Pons (tissue), 1 donor: ENCODE measurements at regions not wholly inside any gene's neighbourhood (a gene's known extent, or its start where the extent isn't known, plus 50 kb on each side); places are given as distances from the start of the nearest gene placed in this dataset.
"Not testable (repeated sequence)": the region's sequence is repeated elsewhere in the genome, so short reads cannot be mapped to it uniquely, and the experiment has no call there.

ENCODE experiments used
- DNase-seq: peaks from one replicate; pipeline ENCODE4 v3.0.0-alpha.2; 2016; ENCODE audit warnings: low spot score

DNA sequence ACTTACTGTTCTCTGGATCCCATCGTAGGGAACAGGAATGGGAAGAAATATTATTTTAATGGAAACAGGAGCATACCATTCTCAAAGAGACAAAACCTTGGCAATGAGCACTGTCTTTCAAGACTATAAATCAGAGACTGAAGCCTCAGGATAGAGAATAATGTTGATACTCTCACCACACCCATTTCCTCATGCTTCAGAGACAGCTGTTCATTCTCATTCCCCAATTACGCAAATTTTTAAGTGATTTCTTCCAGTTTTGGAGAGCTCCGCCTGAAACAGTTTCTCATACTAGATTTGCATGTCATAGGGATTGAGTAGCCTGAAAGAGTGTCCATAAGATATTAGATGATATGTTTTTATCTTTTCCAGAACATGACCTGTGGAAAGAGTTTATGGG lies 290.5 kb upstream of the RASA1 start:
- no peak for DNase-seq

DNA sequence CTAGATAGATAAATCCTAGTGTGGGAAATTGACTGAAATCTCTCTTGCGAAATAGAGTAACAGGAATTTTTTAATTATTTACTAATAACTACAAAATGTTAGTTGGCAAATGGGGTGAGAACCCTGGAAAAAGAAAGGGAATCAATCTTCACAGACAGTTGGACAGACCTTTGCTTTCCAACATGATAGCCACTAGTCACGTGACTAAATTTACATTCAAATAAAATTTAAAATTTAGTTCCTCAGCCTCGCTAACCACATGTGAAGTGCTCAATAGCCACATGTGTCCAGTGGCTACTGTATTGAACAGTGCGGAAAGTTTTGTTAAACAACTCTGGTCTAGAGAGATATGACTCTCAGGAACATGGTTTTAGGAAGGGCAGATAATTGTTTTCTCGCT lies 289.9 kb upstream of the RASA1 start:
- DNase-seq: no peak

DNA sequence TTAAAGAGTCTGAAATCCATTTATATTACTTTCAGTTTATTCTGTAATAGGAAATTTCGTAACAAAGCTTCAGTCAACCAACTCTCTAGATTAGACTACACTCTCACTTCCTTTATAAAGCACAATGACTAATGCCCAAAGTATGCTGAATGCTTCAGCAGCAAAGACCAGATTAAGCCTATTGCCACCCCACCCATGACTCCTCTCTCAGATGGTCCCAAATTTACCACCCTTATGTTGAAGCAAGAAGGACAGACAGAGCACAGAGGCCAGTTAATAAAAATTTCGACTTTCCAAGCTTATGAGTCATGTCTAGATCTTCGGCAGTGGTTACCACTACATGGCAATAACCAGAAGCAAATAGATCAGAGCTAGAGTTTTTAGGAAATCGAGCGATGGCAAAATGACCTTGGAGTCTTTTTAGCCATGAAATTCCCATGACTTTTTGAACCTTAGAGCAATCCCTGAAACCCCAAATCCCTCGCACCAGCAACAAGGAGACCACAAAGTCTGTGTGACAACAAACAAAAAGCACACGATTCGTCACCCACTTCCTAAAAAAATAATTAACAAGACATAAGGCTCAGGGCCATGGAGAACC lies 287.8 kb upstream of the RASA1 start:
- peak; percentile 56 for DNase-seq

DNA sequence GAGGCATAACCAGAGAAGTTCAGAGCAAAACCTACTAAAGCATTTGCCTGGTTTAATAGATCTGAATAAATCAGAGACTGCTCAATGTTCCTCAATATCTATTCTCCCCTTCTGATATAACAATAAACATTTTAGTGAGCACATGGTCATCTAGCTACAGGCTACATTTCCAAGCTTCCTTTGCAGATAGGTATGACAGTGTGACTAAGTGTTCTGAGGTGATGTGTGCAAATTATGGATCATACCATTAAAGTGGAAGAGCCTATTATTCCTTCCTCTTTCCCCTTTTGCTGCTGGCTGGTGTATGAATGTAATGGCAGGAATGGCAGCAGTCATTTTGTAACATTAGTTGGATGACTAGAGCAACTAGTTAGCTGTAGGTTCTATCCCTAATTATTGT lies 285.8 kb upstream of the RASA1 start:
- DNase-seq: no peak

DNA sequence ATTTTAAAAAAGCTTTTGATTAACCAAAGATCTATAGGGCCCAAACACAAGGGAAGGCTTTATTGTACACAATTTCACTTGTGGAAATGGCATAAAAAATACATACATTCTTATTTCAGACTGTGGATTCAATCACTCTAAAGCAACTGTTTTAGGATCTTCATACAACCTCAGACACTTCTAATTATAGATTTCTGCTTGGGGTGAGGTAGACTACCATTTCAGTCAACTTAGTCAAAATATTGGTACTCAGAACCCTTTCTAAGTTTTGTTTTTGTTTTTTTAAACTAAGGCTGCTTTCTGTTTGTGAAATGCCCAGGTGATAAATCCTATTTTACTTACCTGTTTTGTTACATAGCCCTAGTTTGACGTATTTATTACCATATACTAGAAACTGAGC lies 284.5 kb upstream of the RASA1 start:
- DNase-seq: no peak

DNA sequence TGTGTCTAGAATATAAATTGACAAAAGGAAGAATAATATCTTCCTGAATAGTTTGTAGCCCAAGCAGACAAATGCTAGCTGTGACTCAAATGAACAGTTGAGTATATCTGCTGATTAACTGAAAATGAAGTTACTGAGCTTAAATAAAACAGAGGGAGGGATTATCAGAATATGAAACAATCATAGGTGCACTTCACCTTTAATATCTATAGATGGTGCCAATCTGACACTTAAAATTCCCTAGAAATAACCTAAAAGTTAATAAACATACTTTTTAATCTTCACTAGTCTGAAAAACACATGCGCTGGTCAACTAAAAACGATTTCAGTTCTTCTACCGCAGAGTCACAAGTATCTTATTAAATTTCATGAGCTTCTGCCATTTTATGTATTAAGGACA lies 280.8 kb upstream of the RASA1 start:
- DNase-seq: no peak

DNA sequence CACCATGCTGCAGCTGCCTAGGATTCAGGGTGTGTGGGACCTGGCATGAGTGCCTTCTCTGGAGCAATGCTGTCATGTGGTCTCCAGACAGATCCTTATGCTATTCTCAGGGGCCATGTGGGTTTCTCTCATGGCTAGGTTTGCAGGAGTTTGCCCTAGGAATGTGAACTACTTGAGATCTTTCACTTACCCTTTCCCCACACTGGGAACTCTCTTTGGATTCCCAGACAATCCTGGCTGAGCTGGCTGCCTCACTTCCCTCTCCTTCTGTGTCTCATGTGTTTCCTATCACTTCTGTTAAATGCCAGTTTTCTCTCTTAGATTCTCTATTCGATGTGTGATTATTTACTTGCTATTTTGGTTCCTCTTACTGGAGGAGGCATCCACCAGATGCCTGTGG lies 270.2 kb upstream of the RASA1 start:
- DNase-seq: no peak

DNA sequence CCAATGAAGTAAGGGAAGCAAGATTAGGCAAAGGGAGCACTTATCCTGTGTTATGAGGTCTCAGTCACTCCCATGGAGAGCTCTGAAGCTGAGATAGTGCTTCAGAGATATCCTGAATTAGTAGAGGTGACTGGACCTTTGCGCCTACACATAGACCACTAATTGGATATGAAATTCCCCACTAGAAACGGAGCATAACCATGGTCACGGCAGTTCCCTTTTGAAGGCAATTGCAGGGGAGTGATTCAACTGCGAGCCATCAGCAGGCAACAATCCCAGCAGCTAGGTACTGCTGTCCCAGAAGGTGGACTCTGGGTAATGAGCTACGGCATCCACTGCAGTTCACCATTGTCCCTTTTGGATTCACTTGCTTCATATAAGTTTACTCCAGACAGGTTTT lies 267.7 kb upstream of the RASA1 start:
- no peak for DNase-seq

DNA sequence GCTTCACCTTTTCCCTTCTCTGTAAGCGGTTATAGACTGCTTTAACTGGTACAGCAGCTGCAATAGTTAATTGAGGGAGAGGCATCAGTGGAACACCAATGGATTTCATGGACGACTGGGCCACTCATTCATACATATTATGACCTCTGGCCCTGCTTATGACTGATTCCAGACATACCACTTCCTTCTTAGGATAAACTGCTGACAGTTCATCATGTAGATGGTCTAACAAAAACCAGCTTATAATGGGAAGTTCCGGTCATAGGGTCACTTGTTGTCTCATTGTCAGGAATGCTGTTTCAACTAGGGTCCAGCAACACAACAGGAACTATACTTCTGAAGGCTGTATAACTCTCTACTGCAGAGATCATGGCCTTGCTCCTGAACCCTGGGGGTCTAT lies 265.2 kb upstream of the RASA1 start:
- DNase-seq: no peak

DNA sequence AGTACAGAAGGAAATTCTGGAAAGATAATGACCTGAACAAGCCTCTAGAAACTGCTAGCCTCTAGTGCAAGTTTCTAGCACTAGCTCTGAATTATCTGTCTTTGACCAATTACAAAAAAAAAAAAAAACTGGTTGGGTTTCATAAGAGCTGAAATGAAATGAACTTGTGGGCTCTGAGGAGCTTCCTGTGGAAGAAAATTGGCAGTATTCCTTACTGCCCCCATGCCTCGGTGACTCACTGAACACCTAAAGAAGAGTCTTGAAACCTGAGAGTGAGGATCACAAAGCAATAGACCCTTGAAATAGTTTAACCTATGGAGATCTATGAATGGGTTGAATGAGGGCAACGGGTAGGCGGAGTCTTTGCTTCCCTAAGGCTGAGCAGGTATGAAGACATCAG lies 263.6 kb upstream of the RASA1 start:
- no peak for DNase-seq

DNA sequence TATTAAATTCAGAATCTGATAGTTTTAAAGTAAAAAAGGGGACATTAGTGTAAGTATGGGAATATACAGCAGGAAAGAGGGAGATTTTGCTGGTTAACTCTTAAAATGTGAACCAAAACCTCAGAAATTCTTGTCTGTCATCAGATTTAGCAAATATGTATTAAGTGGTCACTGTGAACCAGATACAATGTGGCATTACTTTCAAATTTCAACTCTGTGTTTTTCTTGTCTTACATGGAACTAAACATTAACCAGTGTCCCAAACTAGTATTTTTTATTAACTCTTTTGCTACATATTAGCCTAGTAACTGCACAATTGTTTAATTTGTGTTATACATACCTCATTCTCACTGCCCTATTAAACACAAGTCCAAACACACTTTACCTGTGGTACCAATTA lies 259.9 kb upstream of the RASA1 start:
- DNase-seq: no peak

DNA sequence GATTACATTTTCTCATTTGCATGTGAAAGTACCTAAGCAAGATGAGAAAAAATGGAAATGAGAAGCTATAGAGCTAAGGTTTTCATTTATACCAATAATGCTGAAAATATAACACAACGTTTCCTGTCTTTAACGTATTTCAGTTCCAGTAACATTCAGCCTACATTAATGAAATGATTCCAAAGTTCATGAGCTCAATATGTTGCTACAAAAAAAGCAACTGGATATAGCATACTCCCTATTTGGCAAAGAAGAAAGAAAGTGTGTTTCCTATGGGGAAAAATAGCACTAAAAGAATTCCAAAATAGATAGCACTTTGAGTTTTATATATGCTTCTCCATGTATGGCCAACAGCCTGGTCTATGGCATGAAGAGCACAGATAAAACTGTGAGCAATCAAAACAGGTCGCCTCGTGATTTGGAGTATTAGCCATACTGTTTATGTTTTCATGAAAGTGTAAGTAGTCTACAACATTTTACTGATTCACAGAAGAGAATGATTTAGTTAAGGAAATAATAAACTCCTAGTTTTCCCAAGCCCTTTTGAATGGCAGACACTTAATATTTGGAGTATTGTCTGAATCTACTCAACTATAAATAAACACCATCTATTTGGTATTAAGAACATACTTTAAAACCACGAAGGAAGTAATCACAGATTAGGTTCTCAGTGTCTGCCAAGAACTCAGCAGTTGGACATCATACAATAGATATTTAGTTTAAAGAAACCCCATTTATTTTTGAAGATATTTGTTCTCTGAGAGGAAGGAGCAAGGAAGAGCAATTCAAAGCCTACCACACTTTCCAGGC lies 258.7 kb upstream of the RASA1 start:
- DNase-seq: no peak

DNA sequence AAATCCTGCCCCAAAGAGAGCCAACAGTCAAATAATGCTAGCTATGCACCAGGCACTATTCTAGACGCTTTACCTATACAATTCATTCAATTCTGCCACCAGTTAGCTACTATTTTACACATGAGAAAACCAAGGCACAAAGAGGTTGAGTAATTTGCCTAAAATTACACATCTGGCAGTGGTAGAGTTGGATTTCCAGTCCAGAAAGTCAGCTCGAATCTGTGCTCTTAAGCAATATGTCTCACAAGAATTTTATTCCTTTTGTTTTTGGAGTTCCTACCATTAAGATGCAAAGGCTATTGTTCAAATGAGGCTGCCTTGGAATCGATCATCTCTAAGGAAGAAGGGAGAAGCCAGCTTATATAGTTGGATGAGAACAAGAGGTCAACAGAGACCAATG lies 256.9 kb upstream of the RASA1 start:
- no peak for DNase-seq

DNA sequence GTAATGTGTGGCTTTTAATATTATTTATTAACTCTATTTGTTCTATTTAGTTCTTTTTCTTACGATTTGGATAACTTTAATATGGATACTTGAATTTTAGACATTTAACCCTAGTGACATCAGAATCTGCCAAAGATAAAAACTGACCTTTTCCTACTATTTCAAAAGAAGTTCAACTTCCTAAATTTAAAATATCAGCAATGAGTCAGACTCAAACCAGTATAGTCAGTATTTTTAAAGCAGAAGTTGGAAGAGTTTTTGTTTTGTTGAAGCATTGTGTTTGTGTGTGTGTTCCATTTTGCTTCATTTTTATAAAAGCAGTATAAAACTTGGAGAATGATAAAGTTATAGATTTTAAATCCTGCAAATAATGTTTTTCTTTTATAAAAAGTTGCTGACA lies 251.8 kb upstream of the RASA1 start:
- peak; percentile 50 for DNase-seq

DNA sequence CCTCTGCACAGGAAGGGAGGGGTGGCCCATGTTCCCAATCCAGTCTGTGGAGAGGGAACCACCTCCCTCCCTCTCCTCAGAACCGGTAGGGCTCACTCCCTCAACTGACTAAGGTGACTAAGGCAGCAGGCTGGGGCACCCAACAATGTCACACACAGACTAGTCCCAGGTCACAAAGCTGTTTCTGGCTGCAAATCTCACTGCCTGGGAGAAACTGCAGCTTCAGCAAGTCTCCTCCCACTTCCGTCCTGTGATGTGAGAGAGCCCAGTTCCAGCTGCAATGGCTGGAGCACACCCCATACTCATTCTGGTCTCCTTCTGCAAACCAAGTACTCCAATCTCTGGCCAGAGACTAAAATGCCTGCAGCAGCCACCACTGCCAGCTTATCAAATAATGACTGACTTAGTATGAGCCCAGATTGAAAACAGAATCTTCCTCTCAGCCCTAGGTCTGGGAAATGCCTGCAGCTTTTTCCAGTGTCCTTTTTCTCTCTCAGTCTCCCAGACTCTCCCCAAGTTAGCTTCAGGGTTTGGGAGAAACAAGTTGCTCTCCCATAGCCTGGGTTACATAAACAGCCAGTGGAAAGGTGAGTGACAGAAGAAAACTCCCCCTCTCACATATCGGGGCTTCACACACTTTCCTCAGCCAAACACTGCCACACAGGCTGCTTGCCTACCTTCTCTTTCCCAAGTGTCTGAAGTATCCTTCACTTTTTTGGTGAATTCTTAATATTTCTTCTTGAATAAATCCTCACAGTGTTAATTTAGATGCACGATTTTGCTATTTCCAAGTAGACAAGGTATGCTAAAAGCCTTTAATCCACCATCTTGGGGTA lies 247.4 kb upstream of the RASA1 start:
- peak; percentile 74 for DNase-seq

DNA sequence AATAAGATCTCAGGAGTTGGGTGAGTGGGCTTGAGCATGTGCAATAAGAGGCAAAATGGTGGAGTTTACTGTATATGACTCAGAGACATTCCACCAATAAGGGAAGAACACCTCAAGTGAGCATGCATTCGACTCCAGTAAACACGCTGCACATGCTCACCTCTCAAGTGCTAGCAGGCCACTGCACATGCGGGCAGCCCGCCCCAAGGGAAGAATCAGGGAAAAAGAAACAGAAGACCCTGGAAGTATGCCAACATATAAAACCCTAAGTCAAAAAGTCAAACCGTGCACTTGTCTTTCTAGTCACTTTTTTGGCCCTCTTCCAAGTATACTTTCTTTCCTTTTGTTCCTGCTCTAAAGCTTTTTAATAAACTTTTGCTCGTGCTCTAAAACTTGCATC lies 245.3 kb upstream of the RASA1 start:
- no peak for DNase-seq

DNA sequence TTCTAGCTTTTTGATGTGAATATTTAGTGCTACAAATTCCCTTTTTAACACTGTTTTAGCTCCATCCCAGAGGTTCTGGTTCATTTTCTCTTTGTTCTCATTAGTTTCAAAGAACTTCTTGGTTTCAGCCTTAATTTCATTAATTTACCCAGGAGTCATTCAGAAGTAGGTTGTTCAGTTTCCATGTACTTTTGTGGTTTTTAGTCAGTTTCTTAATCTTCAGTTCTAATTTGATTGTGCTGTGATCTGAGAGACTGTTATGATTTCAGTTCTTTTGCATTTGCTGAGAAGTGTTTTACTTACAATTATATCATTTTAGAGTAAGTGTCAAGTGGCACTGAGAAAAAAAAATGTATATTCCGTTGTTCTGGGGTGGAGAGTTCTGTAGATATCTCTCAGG lies 240.1 kb upstream of the RASA1 start:
- no peak for DNase-seq

DNA sequence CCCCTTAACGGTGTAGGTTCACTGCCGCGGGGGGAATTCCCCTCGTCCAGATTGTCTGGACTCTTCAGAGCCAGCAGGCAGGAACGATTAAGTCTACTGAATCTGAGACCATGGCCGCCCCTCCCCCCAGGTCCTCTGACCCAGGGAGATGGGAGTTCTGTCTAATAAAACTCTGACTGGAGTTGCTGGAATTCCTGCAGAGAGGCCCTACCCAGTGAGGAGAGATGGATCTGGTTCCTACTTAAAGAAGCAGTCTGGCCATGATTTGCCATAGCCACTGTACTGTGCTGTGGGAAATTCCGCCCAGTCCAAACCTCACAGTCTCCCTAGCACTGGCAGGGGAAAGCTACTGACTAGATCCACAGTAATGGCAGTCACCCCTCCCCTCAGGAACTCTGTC lies 237.7 kb upstream of the RASA1 start:
- no peak for DNase-seq

DNA sequence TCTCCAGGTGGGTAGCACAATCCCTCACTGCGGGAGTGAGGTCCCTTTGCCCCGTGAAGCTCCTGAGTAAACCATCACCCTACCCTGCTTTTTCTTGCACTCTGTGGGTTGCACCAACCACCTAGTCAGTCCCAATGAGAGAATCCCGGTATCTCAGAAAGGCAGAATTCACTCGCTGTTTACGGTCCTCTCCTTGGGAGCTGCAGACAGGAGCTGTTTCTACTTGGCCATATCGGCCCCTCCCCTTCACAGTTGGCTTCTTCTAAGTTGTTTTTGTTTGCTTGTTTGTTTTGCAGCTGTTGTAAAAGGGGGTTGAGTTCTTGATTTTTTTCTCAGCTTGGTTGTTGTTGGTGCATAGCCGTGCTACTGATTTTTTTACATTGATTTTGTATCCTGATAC lies 237.0 kb upstream of the RASA1 start:
- no peak for DNase-seq

DNA sequence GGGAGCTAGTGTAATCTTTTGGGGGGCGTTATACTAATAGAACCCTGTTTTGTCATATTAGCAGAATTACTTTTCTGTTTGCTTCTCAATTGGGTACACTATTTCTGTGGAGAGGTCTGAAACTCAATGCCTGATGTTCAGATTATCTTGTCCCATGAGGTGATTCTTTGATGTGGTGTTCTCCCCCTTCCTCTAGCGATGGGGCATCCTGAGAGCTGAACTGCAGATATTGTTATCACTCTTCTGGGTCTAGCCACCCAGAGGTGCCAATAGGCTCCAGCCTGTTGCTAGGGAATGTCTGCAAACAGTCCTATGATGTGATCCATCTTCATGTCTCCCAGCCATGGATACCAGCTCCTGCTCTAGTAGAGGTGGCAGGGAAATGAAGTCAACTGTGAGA lies 233.1 kb upstream of the RASA1 start:
- no peak for DNase-seq

DNA sequence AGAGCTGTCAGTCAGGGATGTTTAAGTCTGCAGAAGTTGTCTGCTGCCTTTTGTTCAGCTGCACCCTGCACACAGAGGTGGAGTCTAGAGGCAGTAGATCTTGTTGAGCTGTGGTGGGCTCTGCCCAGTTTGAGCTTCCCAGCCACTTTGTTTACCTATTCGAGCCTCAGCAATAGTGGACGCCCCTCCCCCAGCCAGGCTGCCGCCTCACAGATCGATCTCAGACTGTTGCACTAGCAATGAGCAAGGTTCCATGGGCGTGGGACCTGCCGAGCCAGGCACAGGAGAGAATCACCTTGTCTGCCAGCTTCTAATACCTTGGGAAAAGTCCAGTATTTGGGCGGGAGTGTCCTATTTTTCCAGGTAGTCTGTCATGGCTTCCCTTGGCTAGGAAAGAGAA lies 225.1 kb upstream of the RASA1 start:
- DNase-seq: no peak

DNA sequence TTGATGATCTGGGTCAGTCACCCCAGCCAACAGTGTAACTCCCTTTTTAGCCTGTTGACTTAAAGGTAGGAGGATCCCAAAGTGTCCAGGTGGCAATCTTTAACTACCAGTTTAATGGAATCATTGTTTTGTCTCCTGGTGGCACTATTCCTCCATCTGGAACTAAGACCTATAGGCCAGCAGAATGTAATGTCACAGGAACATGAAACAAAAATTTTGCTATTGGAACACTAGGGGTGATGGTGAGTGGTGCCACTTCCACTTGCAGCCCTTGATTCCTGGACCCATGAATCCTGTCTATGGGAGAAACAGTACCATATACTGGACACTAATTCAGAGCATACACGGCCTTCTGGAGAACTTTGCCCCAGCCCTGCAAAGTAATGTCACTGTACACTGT lies 219.5 kb upstream of the RASA1 start:
- no peak for DNase-seq

DNA sequence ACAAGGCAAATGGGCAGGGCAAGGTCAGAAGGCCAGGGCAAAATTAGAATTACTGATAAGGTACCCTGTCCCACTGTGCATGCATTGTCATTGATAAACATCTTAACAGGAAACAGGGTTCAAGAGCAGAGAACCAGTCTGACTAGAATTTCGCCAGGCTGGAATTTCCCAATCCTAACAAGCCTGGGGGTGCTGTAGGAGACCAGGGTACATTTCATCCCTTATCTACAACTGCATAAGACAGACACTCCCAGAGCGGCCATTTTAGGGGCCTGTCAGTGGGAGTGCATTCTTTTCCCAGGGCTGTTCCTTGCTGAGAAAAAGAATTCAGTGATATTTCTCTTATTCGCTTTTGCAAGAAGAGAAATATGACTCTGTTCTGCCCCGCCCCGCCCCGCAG lies 218.7 kb upstream of the RASA1 start:
- DNase-seq: not testable (repeated sequence)
